ENCODE measurements at regions not wholly inside any gene's neighbourhood (a gene's known extent, or its start where the extent isn't known, plus 50 kb on each side); places are given as distances from the start of the nearest gene placed in this dataset.
"Not testable (repeated sequence)": the region's sequence is repeated elsewhere in the genome, so short reads cannot be mapped to it uniquely, and the experiment has no call there.

GRCh38 chr15:84153655-84154140, 81.9 kb upstream of the GOLGA6L4 start:
- DNase-seq, result not testable (repeated sequence)

GRCh38 chr15:84154314-84154713, 81.3 kb upstream of the GOLGA6L4 start:
- not testable (repeated sequence) for DNase-seq

GRCh38 chr15:84154787-84155186, 80.8 kb upstream of the GOLGA6L4 start:
- DNase-seq, result not testable (repeated sequence)

- not testable (repeated sequence) for DNase-seq
Measured at GRCh38 chr15:84155792-84156587, 79.6 kb upstream of the GOLGA6L4 start.

- DNase-seq, result not testable (repeated sequence)
Measured at GRCh38 chr15:84156588-84156840, 79.1 kb upstream of the GOLGA6L4 start.

DNA sequence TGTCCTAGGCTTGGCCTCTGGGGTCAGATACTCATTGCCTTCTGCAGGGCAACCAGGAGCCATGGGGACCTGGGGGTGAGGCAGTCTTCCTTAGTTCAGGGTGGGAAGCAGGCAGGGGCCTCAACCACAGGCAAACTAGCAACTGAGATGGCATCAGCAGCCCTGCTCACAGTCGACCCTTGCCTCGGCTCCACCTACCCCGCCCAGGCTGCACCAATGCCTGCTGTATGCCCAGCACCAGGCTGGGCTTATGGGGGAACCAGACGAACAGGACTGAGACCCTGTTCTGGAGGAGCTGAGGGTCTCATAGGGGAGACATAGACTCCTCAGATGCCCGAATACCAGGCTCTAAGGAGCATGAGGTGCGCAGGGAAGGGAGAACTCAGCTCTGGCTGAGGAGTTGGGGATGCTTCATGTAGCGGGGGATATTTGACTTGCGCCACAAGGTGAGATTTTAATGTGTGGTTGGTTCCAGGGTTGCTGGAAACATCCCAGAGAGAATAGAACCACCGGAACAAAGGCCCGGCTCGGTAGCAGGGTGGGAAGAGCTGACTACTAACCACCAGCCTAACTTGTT, 78.4 kb upstream of the GOLGA6L4 start:
- DNase-seq, result not testable (repeated sequence)

DNA sequence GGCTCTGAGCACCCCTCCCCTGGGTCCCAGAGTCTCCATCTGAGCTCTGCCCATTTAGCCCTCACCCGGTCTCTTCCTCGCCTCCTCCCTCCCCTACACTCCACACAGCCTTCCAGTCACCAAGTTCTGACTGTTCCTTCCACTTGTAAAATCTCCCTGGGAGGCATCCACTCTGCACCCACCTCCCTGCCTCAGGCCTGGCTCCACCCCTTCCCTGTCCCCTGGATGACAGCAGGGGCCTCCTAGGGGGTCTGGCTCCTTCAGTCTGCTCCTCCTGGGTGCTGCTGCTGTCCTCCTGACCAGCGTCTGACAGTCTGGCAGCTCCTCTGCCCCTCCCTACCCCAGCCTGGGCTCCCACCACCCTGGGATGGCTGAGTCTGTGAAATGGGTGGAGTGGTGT, 77.7 kb upstream of the GOLGA6L4 start:
- DNase-seq, result not testable (repeated sequence)

DNA sequence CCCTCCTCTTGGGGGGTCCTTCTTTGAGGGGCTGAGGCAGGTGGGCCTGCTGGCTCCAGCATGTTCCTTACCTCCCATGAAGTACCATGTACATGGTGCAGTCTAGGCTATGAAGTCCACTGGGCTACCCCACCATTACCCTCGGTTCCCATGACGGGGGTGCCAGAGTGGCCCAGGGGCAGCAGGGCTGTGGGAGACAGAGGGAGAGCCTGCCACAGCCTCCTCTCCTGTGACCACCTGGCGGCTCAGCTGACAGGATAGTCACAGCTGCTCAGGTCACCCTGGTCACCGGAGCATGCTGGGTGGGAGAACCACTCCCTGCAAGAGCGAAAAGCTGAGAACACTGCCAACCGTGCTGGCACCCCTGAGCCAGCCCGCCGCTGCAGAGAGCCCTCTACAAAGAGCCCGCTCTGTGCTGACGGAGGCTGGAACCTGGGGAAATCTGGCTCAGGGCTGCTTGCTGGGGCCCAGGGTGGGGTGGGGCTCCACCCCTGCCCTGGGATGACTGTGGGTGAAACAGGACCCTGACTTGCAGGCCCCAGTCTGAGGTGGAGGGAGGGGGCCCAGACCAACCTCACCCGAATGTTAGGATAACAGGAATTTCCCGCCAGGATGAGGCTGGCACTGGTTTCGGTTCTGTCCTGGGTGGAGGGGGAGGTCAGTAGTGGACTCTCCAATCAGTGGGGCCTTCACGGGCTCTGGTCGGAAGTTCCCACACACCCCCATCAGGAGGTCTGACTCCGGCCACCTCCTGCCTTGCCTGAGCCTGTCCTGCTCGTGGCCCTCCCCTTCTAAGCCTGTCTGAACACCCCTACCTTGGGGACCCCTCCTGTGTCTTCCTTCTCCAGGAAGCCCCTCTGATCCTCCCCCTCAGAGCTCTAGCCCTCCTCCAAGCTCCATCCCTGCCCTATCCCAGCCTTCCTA, 76.0 kb upstream of the GOLGA6L4 start:
- not testable (repeated sequence) for DNase-seq

DNA sequence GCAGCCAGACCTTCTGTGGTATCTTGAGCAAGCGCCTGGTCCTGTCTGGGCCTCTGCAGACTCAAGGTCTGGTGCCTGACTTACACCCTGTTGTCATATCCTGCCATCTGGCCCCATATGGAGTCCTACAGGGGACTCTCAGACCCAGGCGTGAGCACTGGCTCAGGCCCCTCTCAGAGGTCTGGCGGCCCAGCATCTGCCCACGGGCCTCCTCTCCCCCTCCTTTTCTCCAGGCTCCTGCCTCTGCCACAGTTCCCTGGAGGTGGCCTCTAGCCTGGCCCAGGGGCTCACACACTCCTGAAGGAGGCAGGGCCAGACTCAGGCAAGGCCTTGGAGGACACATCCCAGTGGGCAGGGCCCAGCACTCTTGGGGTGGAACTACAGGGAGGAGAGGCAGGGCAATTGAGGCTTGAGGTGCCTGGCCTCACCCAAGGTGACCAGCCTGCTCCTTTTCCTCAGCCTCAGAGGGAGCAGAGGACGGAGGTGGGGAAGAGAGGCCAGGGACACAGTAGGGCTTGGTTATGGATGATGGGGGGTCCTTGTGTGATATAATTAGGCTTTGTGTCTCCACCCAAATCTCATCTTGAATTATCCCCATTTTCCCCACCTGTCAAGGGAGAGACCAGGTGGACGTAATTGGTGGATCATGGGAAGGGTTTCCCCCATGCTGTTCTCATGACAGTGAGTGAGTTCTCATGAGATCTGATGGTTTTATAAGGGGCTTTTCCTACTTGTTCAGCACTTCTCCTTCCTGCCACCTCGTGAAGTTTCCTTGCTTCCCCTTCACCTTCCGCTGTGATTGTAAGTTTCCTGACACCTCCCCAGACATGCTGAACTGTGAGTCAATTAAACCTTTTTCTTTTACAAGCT, 70.9 kb upstream of the GOLGA6L4 start:
- not testable (repeated sequence) for DNase-seq

GRCh38 chr15:84170029-84170428, 65.5 kb upstream of the GOLGA6L4 start:
- DNase-seq, result not testable (repeated sequence)

DNA sequence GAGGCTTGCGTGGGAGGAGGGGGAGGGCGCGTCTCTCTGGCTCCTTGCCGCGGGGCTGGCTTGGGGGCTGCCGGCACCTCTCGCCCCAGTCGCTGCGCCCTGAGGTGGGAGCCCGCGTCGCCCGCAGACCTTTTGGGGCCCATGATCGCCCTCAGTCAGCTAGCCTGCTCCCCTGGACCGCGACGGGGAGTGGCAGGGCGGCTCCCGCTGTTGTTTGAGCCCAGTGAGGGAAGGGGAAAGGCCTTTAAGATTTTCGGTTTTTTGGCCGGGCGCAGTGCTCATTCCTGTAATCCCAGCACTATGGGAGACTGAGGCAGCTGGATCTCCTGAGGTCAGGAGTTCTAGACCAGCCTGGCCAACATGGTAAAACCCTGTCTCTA, 62.4 kb upstream of the GOLGA6L4 start:
- DNase-seq, result not testable (repeated sequence)

All from bone marrow (tissue), 2 donors.